PC-3 (cell line): ENCODE measurements at regions not wholly inside any gene's neighbourhood (a gene's known extent, or its start where the extent isn't known, plus 50 kb on each side); places are given as distances from the start of the nearest gene placed in this dataset.

Experiments used
- ATAC-seq: fragments of 200-7000 bp; cut with Tn5 transposase; 2 replicates; pipeline ENCODE4 v1.9.1; 2020; ENCODE audit warnings: mild to moderate bottlenecking, moderate library complexity
- BruUV-seq: library from RNA; stranded (reverse); fragments of 400-500 nt; replicated peaks from 2 replicates; lab custom pipeline; 2021; lab: Mats Ljungman, UMichigan
- CTCF ChIA-PET: fragments of 300-600 bp; sonication (Branson Sonifier 250); formaldehyde crosslinking; loops from one replicate; lab custom pipeline; 2022; ENCODE audit warnings: antibody characterized with exemption; lab: Charles Lee
- POLR2A ChIA-PET: fragments of 300-600 bp; sonication (Branson Sonifier 250); formaldehyde crosslinking; loops from one replicate; lab custom pipeline; 2022; ENCODE audit warnings: antibody characterized with exemption; ENCODE audit not compliant: unreplicated experiment; lab: Charles Lee
- DNase-seq: peaks from one replicate; pipeline ENCODE4 v3.0.0-alpha.2; 2015
- H2AFZ ChIP-seq: fragments of 300-600 bp; sonication (generic); 2 replicates; pipeline ENCODE4 v1.6.0; 2016; ENCODE audit warnings: antibody characterized with exemption, low read length
- H3F3A ChIP-seq: fragments of 300-600 bp; sonication (generic); one replicate; pipeline ENCODE4 v1.6.0; 2017; ENCODE audit warnings: antibody characterized with exemption, low read length, control low read depth, mild to moderate bottlenecking; ENCODE audit not compliant: unreplicated experiment
- H3K27ac ChIP-seq: fragments of 300-600 bp; sonication (generic); 2 replicates; pipeline ENCODE4 v1.5.1; 2016; ENCODE audit warnings: mild to moderate bottlenecking, low read length
- H3K27me3 ChIP-seq: fragments of 300-600 bp; sonication (generic); 2 replicates; pipeline ENCODE4 v1.6.1; 2016; ENCODE audit warnings: low read length, mixed read lengths
- H3K36me3 ChIP-seq: fragments of 300-600 bp; sonication (generic); 2 replicates; pipeline ENCODE4 v1.6.1; 2016; ENCODE audit warnings: low read depth, mixed run types, low read length, mixed read lengths
- H3K4me1 ChIP-seq: fragments of 300-600 bp; sonication (generic); 2 replicates; pipeline ENCODE4 v1.5.1; 2016; ENCODE audit warnings: low read length; ENCODE audit not compliant: insufficient read depth
- H3K4me2 ChIP-seq: fragments of 300-600 bp; sonication (generic); 2 replicates; pipeline ENCODE4 v1.6.0; 2016; ENCODE audit warnings: low read length
- H3K4me3 ChIP-seq: fragments of 300-600 bp; sonication (generic); 2 replicates; pipeline ENCODE4 v1.5.1; 2016; ENCODE audit warnings: mild to moderate bottlenecking, low read length, mixed read lengths
- H3K79me2 ChIP-seq: fragments of 300-600 bp; sonication (generic); 2 replicates; pipeline ENCODE4 v1.6.1; 2017; ENCODE audit warnings: low read length, mixed read lengths
- H3K9ac ChIP-seq: fragments of 300-600 bp; sonication (generic); 2 replicates; pipeline ENCODE4 v1.6.0; 2016; ENCODE audit warnings: mild to moderate bottlenecking, low read length
- H3K9me2 ChIP-seq: fragments of 300-600 bp; sonication (generic); replicated peaks from 2 replicates; pipeline ENCODE4 v1.6.1; 2016; ENCODE audit warnings: mixed run types, low read length, mixed read lengths
- H3K9me3 ChIP-seq: fragments of 300-600 bp; sonication (generic); 2 replicates; pipeline ENCODE4 v1.6.1; 2016; ENCODE audit warnings: low read length, mixed read lengths
- H4K20me1 ChIP-seq: fragments of 300-600 bp; sonication (generic); 2 replicates; pipeline ENCODE4 v1.6.1; 2016; ENCODE audit warnings: low read length, mixed read lengths
- CTCF ChIP-seq: fragments of 300-600 bp; sonication (generic); conservative IDR thresholded peaks from 2 replicates; pipeline ENCODE4 v1.5.1; 2017; ENCODE audit warnings: antibody characterized with exemption, low read depth, mild to moderate bottlenecking, low read length
- EZH2 ChIP-seq: fragments of 300-600 bp; sonication (generic); IDR thresholded peaks from one replicate; pipeline ENCODE4 v1.6.1; 2017; ENCODE audit warnings: antibody characterized with exemption, mild to moderate bottlenecking, low read length; ENCODE audit not compliant: unreplicated experiment
- EZH2phosphoT487 ChIP-seq: fragments of 300-600 bp; sonication (generic); IDR thresholded peaks from 2 replicates; pipeline ENCODE4 v1.6.1; 2018; ENCODE audit warnings: mild to moderate bottlenecking, antibody characterized with exemption, low read length, borderline replicate concordance
- intact Hi-C: fragments of 100-400 bp; cut with micrococcal nuclease; formaldehyde crosslinking; loops from 2 replicates; pipeline ENCODE4 v1.9.0; 2023

- TF ChIP-seq CTCF (no peak), EZH2 (no peak), EZH2phosphoT487 (no peak)
- H3K4me3 ChIP-seq, result no peak overlapping the region
- no peak overlapping the region for H3K4me2 ChIP-seq
- no peaks in the 10 kb centered on the region for H3K36me3 ChIP-seq
- ATAC-seq (no peak), DNase-seq (no peak)
- no peak overlapping the region for H3K27ac ChIP-seq
- H4K20me1 ChIP-seq, result no peaks in the 10 kb centered on the region
- H3F3A ChIP-seq, result no peaks in the 10 kb centered on the region
- no peak overlapping the region for H2AFZ ChIP-seq
- H3K4me1 ChIP-seq, result no peaks in the 10 kb centered on the region
- H3K27me3 ChIP-seq, result no peaks in the 10 kb centered on the region
- intact Hi-C loops, result no loop called here
- H3K9ac ChIP-seq, result no peak overlapping the region
- H3K9me3 ChIP-seq, result no peaks in the 10 kb centered on the region
- BruUV-seq, result no TSS peak
- CTCF ChIA-PET, result no interaction called here
- no peaks in the 10 kb centered on the region for H3K79me2 ChIP-seq
- H3K9me2 ChIP-seq, result no peaks in the 10 kb centered on the region
- POLR2A ChIA-PET, result no interaction called here
Observed at GRCh38 chr7:118330388-118330787, 105.9 kb downstream of the ANKRD7 start.

GRCh38 chr7:118346748-118347147 lies 122.2 kb downstream of the ANKRD7 start:
- Histone ChIP-seq H3K36me3 (no peaks in the 10 kb centered on the region), H3K4me1 (no peaks in the 10 kb centered on the region), H3F3A (no peaks in the 10 kb centered on the region), H2AFZ (no peak overlapping the region), H4K20me1 (no peaks in the 10 kb centered on the region), H3K4me2 (no peak overlapping the region), H3K27me3 (no peaks in the 10 kb centered on the region), H3K9me2 (no peaks in the 10 kb centered on the region), H3K27ac (no peak overlapping the region), H3K9me3 (0 out of 2 replicates have a peak, but pooled peaks cover 5% of the 10 kb centered on the region), H3K9ac (no peak overlapping the region), H3K4me3 (no peak overlapping the region), H3K79me2 (no peaks in the 10 kb centered on the region)
- ChIA-PET POLR2A (no interaction called here), CTCF (no interaction called here)
- intact Hi-C loops, result no loop called here
- no peak for ATAC-seq
- BruUV-seq, result no TSS peak
- DNase-seq, result no peak
- TF ChIP-seq EZH2, result no peak
- TF ChIP-seq CTCF, result no peak
- no peak for TF ChIP-seq EZH2phosphoT487

- H4K20me1 ChIP-seq, result no peaks in the 10 kb centered on the region
- no peak overlapping the region for H3K4me3 ChIP-seq
- no peak overlapping the region for H3K27ac ChIP-seq
- H3K9me3 ChIP-seq, result 0 out of 2 replicates have a peak, but pooled peaks cover 5% of the 10 kb centered on the region
- H3K4me1 ChIP-seq, result no peaks in the 10 kb centered on the region
- no peak overlapping the region for H3K4me2 ChIP-seq
- H3K36me3 ChIP-seq, result no peaks in the 10 kb centered on the region
- H2AFZ ChIP-seq, result no peak overlapping the region
- H3K9ac ChIP-seq, result no peak overlapping the region
- DNase-seq, result no peak
- no peaks in the 10 kb centered on the region for H3F3A ChIP-seq
- ATAC-seq, result no peak
- H3K9me2 ChIP-seq, result no peaks in the 10 kb centered on the region
- no peak for TF ChIP-seq EZH2
- no peak for TF ChIP-seq EZH2phosphoT487
- no peak for TF ChIP-seq CTCF
- ChIA-PET POLR2A (no interaction called here), CTCF (no interaction called here)
- intact Hi-C loops, result loop anchor here (5.0 kb wide), 3 partner anchors 92 to 383 kb away; no protein-coding TSS in a partner anchor
- no peaks in the 10 kb centered on the region for H3K27me3 ChIP-seq
- BruUV-seq, result no TSS peak
- H3K79me2 ChIP-seq, result no peaks in the 10 kb centered on the region
Observed at GRCh38 chr7:118349604-118350003, 125.1 kb downstream of the ANKRD7 start.
